ENCODE measurements at regions not wholly inside any gene's neighbourhood (a gene's known extent, or its start where the extent isn't known, plus 50 kb on each side); places are given as distances from the start of the nearest gene placed in this dataset.

DNA sequence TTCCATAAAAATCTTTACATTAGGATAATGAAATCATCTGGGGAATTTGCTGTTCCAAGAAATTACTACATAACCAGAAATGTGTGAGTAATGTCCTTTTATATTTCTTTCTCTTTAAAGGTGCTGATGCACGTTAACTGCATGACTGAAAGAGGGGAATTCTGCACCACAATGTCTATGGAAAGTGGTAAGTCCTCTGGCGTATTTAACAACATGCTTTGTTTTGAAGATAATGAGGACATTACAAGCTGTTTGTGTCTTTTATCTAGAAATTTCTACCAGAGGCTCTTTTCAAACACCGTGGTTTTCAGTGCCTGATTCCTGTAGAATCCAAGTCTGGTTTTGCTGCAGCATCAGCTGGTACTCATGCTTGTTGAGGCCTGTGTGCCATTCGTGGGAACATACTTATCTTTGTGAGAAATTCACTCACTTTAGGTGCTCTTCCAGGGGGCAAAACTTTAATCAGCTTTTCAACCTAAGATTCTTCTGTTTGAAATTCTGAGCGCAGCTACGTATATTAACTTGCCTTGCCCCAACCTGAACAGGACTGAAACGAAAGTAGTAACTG lies 257.2 kb downstream of the PDHA2 start:
- TF ChIP-seq, protein P1, sequence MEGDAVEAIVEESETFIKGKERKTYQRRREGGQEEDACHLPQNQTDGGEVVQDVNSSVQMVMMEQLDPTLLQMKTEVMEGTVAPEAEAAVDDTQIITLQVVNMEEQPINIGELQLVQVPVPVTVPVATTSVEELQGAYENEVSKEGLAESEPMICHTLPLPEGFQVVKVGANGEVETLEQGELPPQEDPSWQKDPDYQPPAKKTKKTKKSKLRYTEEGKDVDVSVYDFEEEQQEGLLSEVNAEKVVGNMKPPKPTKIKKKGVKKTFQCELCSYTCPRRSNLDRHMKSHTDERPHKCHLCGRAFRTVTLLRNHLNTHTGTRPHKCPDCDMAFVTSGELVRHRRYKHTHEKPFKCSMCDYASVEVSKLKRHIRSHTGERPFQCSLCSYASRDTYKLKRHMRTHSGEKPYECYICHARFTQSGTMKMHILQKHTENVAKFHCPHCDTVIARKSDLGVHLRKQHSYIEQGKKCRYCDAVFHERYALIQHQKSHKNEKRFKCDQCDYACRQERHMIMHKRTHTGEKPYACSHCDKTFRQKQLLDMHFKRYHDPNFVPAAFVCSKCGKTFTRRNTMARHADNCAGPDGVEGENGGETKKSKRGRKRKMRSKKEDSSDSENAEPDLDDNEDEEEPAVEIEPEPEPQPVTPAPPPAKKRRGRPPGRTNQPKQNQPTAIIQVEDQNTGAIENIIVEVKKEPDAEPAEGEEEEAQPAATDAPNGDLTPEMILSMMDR (IDR thresholded peaks at IDR 0.05), result no peak

GRCh38 chr4:96097693-96098092 lies 257.8 kb downstream of the PDHA2 start:
- intact Hi-C loops (cut with micrococcal nuclease), result no loop called here
- H3K9me3 ChIP-seq (replicated peaks in 1 of 2; ENCODE audit: control insufficient read depth in 1 of 2, insufficient read depth in 1 of 2, low read length in 2 of 2), result peaks cover 0 to 7% of the 10 kb centered on the region in 2 donors
- H4K20me1 ChIP-seq (ENCODE audit: insufficient read depth, low read length), result no peaks in the 10 kb centered on the region
- Mint-ChIP-seq H3K4me3 (no peak overlapping the region), H3K27ac (no peak overlapping the region), H3K9me3 (peaks cover 2 to 12% (median 8%) of the 10 kb centered on the region in 7 donors), H3K27me3 (ENCODE audit: low read depth in 3 of 3) (peaks cover 0 to 1% (median 0%) of the 10 kb centered on the region in 3 donors), H3K4me1 (no peaks in the 10 kb centered on the region), H3K36me3 (no peaks in the 10 kb centered on the region)
- H3K79me2 ChIP-seq (ENCODE audit: insufficient read depth, low read length), result no peaks in the 10 kb centered on the region
- TF ChIP-seq, protein P1 (IDR thresholded peaks at IDR 0.05), result no peak
- H3K27me3 ChIP-seq (ENCODE audit: control insufficient read depth in 2 of 2, insufficient read depth in 2 of 2, low read length in 2 of 2), result no peaks in the 10 kb centered on the region
- no peaks in the 10 kb centered on the region for H3K4me1 ChIP-seq (ENCODE audit: control insufficient read depth in 1 of 2, insufficient read depth in 2 of 2, low read length in 2 of 2)
- H3K9ac ChIP-seq (ENCODE audit: insufficient read depth, low read length, poor library complexity, severe bottlenecking), result no peak overlapping the region
- H3K4me3 ChIP-seq (replicated peaks in 1 of 3; ENCODE audit: low read depth in 2 of 3, low read length in 3 of 3), result no peak overlapping the region
- H2AFZ ChIP-seq (ENCODE audit: insufficient read depth, low read depth, low read length, poor library complexity, severe bottlenecking), result no peak overlapping the region
- H3K4me2 ChIP-seq (replicated peaks; ENCODE audit: extremely low read depth, low read length, poor library complexity, severe bottlenecking), result no peak overlapping the region
- no peaks in the 10 kb centered on the region for H3K36me3 ChIP-seq (replicated peaks in 1 of 2; ENCODE audit: control insufficient read depth in 1 of 2, insufficient read depth in 2 of 2, low read length in 2 of 2)
- DNase-seq, result no peak
- WGBS (ENCODE audit: insufficient coverage), result no CpG with 5 or more reads among the region's 1 CpG
- H3K27ac ChIP-seq (ENCODE audit: low read depth in 1 of 2, low read length in 2 of 2), result no peak overlapping the region

More for the DNA sequence above, 257.2 kb downstream of the PDHA2 start:
- DNase-seq, result no peak
- Histone ChIP-seq H3K27ac (ENCODE audit: low read depth in 1 of 2, low read length in 2 of 2) (no peak overlapping the region), H4K20me1 (ENCODE audit: insufficient read depth, low read length) (no peaks in the 10 kb centered on the region), H3K4me3 (replicated peaks in 1 of 3; ENCODE audit: low read depth in 2 of 3, low read length in 3 of 3) (no peak overlapping the region), H3K4me2 (replicated peaks; ENCODE audit: extremely low read depth, low read length, poor library complexity, severe bottlenecking) (no peak overlapping the region), H3K4me1 (ENCODE audit: control insufficient read depth in 1 of 2, insufficient read depth in 2 of 2, low read length in 2 of 2) (no peaks in the 10 kb centered on the region), H2AFZ (ENCODE audit: insufficient read depth, low read depth, low read length, poor library complexity, severe bottlenecking) (no peak overlapping the region), H3K36me3 (replicated peaks in 1 of 2; ENCODE audit: control insufficient read depth in 1 of 2, insufficient read depth in 2 of 2, low read length in 2 of 2) (no peaks in the 10 kb centered on the region), H3K79me2 (ENCODE audit: insufficient read depth, low read length) (no peaks in the 10 kb centered on the region), H3K27me3 (ENCODE audit: control insufficient read depth in 2 of 2, insufficient read depth in 2 of 2, low read length in 2 of 2) (no peaks in the 10 kb centered on the region), H3K9me3 (replicated peaks in 1 of 2; ENCODE audit: control insufficient read depth in 1 of 2, insufficient read depth in 1 of 2, low read length in 2 of 2) (peaks cover 0 to 5% of the 10 kb centered on the region in 2 donors), H3K9ac (ENCODE audit: insufficient read depth, low read length, poor library complexity, severe bottlenecking) (no peak overlapping the region)
- intact Hi-C loops (cut with micrococcal nuclease), result no loop called here
- H3K36me3 Mint-ChIP-seq, result no peaks in the 10 kb centered on the region
- 91% methylated on average over 2 of the region's 7 CpGs for WGBS (ENCODE audit: insufficient coverage)
- H3K9me3 Mint-ChIP-seq, result peaks cover 2 to 10% (median 4%) of the 10 kb centered on the region in 7 donors
- H3K4me3 Mint-ChIP-seq, result no peak overlapping the region
- H3K27ac Mint-ChIP-seq, result no peak overlapping the region
- H3K4me1 Mint-ChIP-seq, result no peaks in the 10 kb centered on the region
- peaks cover 0 to 1% (median 0%) of the 10 kb centered on the region in 3 donors for H3K27me3 Mint-ChIP-seq (ENCODE audit: low read depth in 3 of 3)
